ENCODE measurements at regions not wholly inside any gene's neighbourhood (a gene's known extent, or its start where the extent isn't known, plus 50 kb on each side); places are given as distances from the start of the nearest gene placed in this dataset.

GRCh38 chr16:35741546-35741945 is 2282.1 kb downstream of the TP53TG3F start:
- intact Hi-C loops (cut with micrococcal nuclease; ENCODE audit: unreplicated experiment), result no loop called here

GRCh38 chr16:35743101-35743692 is 2283.8 kb downstream of the TP53TG3F start:
- H3K36me3 ChIP-seq (ENCODE audit: insufficient read depth, low read length, poor library complexity, severe bottlenecking), result no peaks in the 10 kb centered on the region
- intact Hi-C loops (cut with micrococcal nuclease; ENCODE audit: unreplicated experiment), result no loop called here
- BruUV-seq (replicated peaks), result no TSS peak
- no peak for DNase-seq (ENCODE audit: low spot score)
- peaks cover 29% of the 10 kb centered on the region for H3K9me3 ChIP-seq (ENCODE audit: low read depth, low read length, poor library complexity, severe bottlenecking)
- ChIA-PET CTCF (no interaction called here), POLR2A (ENCODE audit: low non-redundant PET) (no interaction called here)
- no peak overlapping the region for H3K27ac ChIP-seq (ENCODE audit: low read depth, low read length, poor library complexity, severe bottlenecking)
- H3K4me3 ChIP-seq (ENCODE audit: low read depth, low read length, poor library complexity, severe bottlenecking), result no peak overlapping the region
- TF ChIP-seq CTCF (conservative IDR thresholded peaks at IDR 0.05; ENCODE audit: low read depth, low read length) (no peak), EZH2 (IDR thresholded peaks at IDR 0.05; ENCODE audit: borderline replicate concordance, low read depth, low read length, poor library complexity, severe bottlenecking) (no peak)
- H3K4me1 ChIP-seq (ENCODE audit: insufficient read depth, low read length, poor library complexity, severe bottlenecking), result no peaks in the 10 kb centered on the region
- H3K27me3 ChIP-seq (replicated peaks; ENCODE audit: insufficient read depth, low read depth, low read length, poor library complexity), result no peaks in the 10 kb centered on the region

More at GRCh38 chr16:35741546-35741945, 2282.1 kb downstream of the TP53TG3F start:
- POLR2A ChIA-PET (ENCODE audit: low non-redundant PET), result no interaction called here
- CTCF ChIA-PET, result no interaction called here
- no peak for TF ChIP-seq EZH2 (IDR thresholded peaks at IDR 0.05; ENCODE audit: borderline replicate concordance, low read depth, low read length, poor library complexity, severe bottlenecking)
- TF ChIP-seq CTCF (conservative IDR thresholded peaks at IDR 0.05; ENCODE audit: low read depth, low read length), result no peak
- H3K36me3 ChIP-seq (ENCODE audit: insufficient read depth, low read length, poor library complexity, severe bottlenecking), result no peaks in the 10 kb centered on the region
- BruUV-seq (replicated peaks), result no TSS peak
- no peaks in the 10 kb centered on the region for H3K27me3 ChIP-seq (replicated peaks; ENCODE audit: insufficient read depth, low read depth, low read length, poor library complexity)
- H3K4me1 ChIP-seq (ENCODE audit: insufficient read depth, low read length, poor library complexity, severe bottlenecking), result no peaks in the 10 kb centered on the region
- no peak overlapping the region for H3K4me3 ChIP-seq (ENCODE audit: low read depth, low read length, poor library complexity, severe bottlenecking)
- no peak overlapping the region for H3K27ac ChIP-seq (ENCODE audit: low read depth, low read length, poor library complexity, severe bottlenecking)
- peaks cover 24% of the 10 kb centered on the region for H3K9me3 ChIP-seq (ENCODE audit: low read depth, low read length, poor library complexity, severe bottlenecking)
- no peak for DNase-seq (ENCODE audit: low spot score)

- no TSS peak for BruUV-seq (replicated peaks)
- no peak overlapping the region for H3K27ac ChIP-seq (ENCODE audit: low read depth, low read length, poor library complexity, severe bottlenecking)
- no peaks in the 10 kb centered on the region for H3K36me3 ChIP-seq (ENCODE audit: insufficient read depth, low read length, poor library complexity, severe bottlenecking)
- no peak for TF ChIP-seq EZH2 (IDR thresholded peaks at IDR 0.05; ENCODE audit: borderline replicate concordance, low read depth, low read length, poor library complexity, severe bottlenecking)
- TF ChIP-seq CTCF (conservative IDR thresholded peaks at IDR 0.05; ENCODE audit: low read depth, low read length), result no peak
- peaks cover 29% of the 10 kb centered on the region for H3K9me3 ChIP-seq (ENCODE audit: low read depth, low read length, poor library complexity, severe bottlenecking)
- ChIA-PET CTCF (no interaction called here), POLR2A (ENCODE audit: low non-redundant PET) (no interaction called here)
- H3K4me3 ChIP-seq (ENCODE audit: low read depth, low read length, poor library complexity, severe bottlenecking), result no peak overlapping the region
- no peak for DNase-seq (ENCODE audit: low spot score)
- H3K27me3 ChIP-seq (replicated peaks; ENCODE audit: insufficient read depth, low read depth, low read length, poor library complexity), result no peaks in the 10 kb centered on the region
- intact Hi-C loops (cut with micrococcal nuclease; ENCODE audit: unreplicated experiment), result no loop called here
- no peaks in the 10 kb centered on the region for H3K4me1 ChIP-seq (ENCODE audit: insufficient read depth, low read length, poor library complexity, severe bottlenecking)
These were observed 2284.7 kb downstream of the TP53TG3F start for GRCh38 chr16:35744084-35744483.
